ENCODE measurements at regions not wholly inside any gene's neighbourhood (a gene's known extent, or its start where the extent isn't known, plus 50 kb on each side); places are given as distances from the start of the nearest gene placed in this dataset.

DNA sequence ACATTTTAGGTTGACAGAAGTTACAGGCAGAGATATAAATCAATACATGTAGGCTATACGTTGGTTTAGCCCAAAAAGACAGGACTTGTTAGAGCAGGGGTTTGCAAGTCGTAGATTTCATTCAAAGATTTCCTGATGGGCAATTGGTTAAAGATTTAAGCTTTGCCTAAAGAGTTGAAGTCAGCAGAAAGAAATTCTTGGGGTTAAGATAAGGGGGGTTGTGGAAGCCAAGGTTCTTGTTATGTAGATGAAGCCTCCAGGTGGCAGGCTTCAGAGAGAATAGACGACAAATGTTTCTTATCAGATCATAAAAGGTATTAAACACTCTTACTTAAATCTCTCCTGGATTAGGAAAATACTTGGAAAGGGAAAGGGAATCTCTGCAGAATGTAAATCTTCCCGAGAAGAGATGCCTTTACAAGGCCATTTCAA is 510.8 kb downstream of the TMTC2 start:
- no peak for DNase-seq (ENCODE audit: insufficient read length)

GRCh38 chr12:83196694-83197350 is 510.1 kb downstream of the TMTC2 start:
- FAIRE-seq = no peak
- TF ChIP-seq TAF1 (IDR thresholded peaks at IDR 0.05; ENCODE audit: borderline replicate concordance, low read depth, low read length) (no peak), POLR2AphosphoS5 (IDR thresholded peaks at IDR 0.05; ENCODE audit: low read depth, low read length) (no peak), POLR2A (IDR thresholded peaks at IDR 0.05; ENCODE audit: low read depth, low read length) (no peak)
- no peak for DNase-seq (ENCODE audit: insufficient read length)

More for the DNA sequence above, 510.8 kb downstream of the TMTC2 start:
- no peak for FAIRE-seq
- no peak for TF ChIP-seq TAF1 (IDR thresholded peaks at IDR 0.05; ENCODE audit: borderline replicate concordance, low read depth, low read length)
- no peak for TF ChIP-seq POLR2AphosphoS5 (IDR thresholded peaks at IDR 0.05; ENCODE audit: low read depth, low read length)
- no peak for TF ChIP-seq POLR2A (IDR thresholded peaks at IDR 0.05; ENCODE audit: low read depth, low read length)

GRCh38 chr12:83190631-83191390 is 504.1 kb downstream of the TMTC2 start:
- DNase-seq (ENCODE audit: insufficient read length) (no peak), FAIRE-seq (no peak)
- no peak for TF ChIP-seq POLR2AphosphoS5 (IDR thresholded peaks at IDR 0.05; ENCODE audit: low read depth, low read length)
- no peak for TF ChIP-seq POLR2A (IDR thresholded peaks at IDR 0.05; ENCODE audit: low read depth, low read length)
- TF ChIP-seq TAF1 (IDR thresholded peaks at IDR 0.05; ENCODE audit: borderline replicate concordance, low read depth, low read length) = no peak

GRCh38 chr12:83186419-83186818 is 499.7 kb downstream of the TMTC2 start:
- no peak for DNase-seq (ENCODE audit: insufficient read length)
- FAIRE-seq = no peak
- TF ChIP-seq TAF1 (IDR thresholded peaks at IDR 0.05; ENCODE audit: borderline replicate concordance, low read depth, low read length) (no peak), POLR2AphosphoS5 (IDR thresholded peaks at IDR 0.05; ENCODE audit: low read depth, low read length) (no peak), POLR2A (IDR thresholded peaks at IDR 0.05; ENCODE audit: low read depth, low read length) (no peak)

DNA sequence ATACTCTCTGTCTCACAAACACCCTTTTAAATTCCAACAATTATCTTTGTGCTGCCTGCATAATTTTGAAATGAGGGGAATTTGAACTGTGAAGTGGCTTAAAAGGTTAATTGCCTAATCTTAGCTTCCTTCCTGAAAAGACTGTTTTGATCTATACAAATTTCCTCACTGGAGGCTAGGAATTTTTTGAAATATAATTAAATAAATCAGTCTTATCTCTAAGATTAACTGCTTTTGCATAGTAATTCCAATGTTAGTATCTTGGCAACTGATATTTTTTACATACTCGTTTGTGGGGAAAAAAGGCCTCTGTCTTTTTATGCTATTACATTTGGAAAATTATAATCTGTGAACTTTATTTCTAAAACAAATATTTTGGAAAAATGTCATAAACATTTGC is 498.5 kb downstream of the TMTC2 start:
- TF ChIP-seq POLR2A (IDR thresholded peaks at IDR 0.05; ENCODE audit: low read depth, low read length) (no peak), POLR2AphosphoS5 (IDR thresholded peaks at IDR 0.05; ENCODE audit: low read depth, low read length) (no peak), TAF1 (IDR thresholded peaks at IDR 0.05; ENCODE audit: borderline replicate concordance, low read depth, low read length) (no peak)
- FAIRE-seq (no peak), DNase-seq (ENCODE audit: insufficient read length) (no peak)
